ENCODE measurements at regions not wholly inside any gene's neighbourhood (a gene's known extent, or its start where the extent isn't known, plus 50 kb on each side); places are given as distances from the start of the nearest gene placed in this dataset.
"Not testable (repeated sequence)": the region's sequence is repeated elsewhere in the genome, so short reads cannot be mapped to it uniquely, and the experiment has no call there.

- TF ChIP-seq CTCF, POLR2A (IDR thresholded peaks at IDR 0.05): not testable (repeated sequence)
Measured at GRCh38 chr10:130718744-130719447, 582.7 kb downstream of the GLRX3 start.

Data from right lobe of liver (tissue), 4 donors.